GM12873 (cell line): ENCODE measurements at regions not wholly inside any gene's neighbourhood (a gene's known extent, or its start where the extent isn't known, plus 50 kb on each side); places are given as distances from the start of the nearest gene placed in this dataset.

Experiments used
- CTCF ChIP-seq: IDR thresholded peaks from 2 replicates; pipeline ENCODE4 v1.5.1; 2012; ENCODE audit warnings: low read depth, mild to moderate bottlenecking, moderate library complexity, low read length, control low read depth; ENCODE audit not compliant: insufficient read depth; ENCODE audit errors: missing control alignments

DNA sequence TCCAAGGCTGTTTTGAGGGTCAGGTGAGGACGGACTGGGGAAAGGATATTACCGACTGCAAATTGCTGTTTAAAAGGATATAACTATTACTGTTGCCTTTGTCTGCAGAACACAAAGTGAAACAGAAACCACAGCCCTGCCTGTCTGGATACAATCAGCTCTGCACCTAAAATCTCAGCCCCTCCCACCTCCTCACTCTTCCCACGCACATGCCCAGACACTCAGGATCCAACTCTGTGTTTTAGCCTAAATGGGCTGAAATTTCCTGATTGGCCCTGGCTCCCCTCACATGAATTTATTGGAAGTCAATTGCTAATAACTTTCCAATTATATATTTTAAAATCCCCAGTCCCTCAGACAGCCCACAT, 176.3 kb upstream of the PPP1R26 start:
- no peak for TF ChIP-seq CTCF

GRCh38 chr9:135303865-135304499, 175.6 kb upstream of the PPP1R26 start:
- TF ChIP-seq CTCF = no peak

- no peak for TF ChIP-seq CTCF
Measured at GRCh38 chr9:135304886-135305285, 174.7 kb upstream of the PPP1R26 start.

DNA sequence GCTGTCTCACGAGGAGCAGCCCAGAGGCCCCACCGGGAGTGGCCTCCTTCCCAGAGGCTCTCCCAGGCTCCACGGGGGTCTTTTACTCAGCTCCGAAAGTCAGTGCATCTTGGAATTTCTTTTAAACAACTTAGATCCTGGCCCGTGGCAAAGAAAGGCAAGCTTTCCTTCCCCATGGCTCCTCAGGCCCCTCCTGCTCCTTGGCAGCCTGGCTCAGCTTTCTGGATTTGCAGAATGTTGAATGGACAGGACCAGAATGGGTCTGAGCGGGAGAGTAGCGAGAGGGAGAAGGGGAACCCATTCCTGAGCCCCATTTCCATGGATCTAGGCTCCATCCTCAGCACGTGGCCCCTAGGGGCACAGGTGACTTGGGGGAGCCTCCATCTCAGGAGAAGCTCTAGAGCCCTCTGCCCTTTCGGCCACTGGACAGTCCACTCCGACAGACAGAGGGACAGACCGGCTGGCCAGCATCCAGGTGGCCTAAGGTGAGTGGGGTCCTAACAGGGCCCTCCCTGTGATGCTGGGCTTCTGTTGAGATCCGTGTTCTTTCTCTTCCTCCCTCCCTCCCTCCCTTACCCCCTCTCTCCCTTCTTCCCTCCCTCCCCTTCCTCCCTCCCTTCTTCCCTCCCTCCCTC, 173.9 kb upstream of the PPP1R26 start:
- TF ChIP-seq CTCF = no peak

- no peak for TF ChIP-seq CTCF
Measured at GRCh38 chr9:135306699-135307098, 172.9 kb upstream of the PPP1R26 start.

- TF ChIP-seq CTCF = no peak
Measured at GRCh38 chr9:135307300-135307699, 172.3 kb upstream of the PPP1R26 start.

GRCh38 chr9:135308821-135309762, 170.5 kb upstream of the PPP1R26 start:
- TF ChIP-seq CTCF = no peak
